Kidney (tissue), 13 donors: ENCODE measurements at regions not wholly inside any gene's neighbourhood (a gene's known extent, or its start where the extent isn't known, plus 50 kb on each side); places are given as distances from the start of the nearest gene placed in this dataset.
"Not testable (repeated sequence)": the region's sequence is repeated elsewhere in the genome, so short reads cannot be mapped to it uniquely, and the experiment has no call there.

Experiments used
- DNase-seq, 5 donors: peaks; one replicate each; pipeline ENCODE4 v3.0.0-alpha.2; 2013 to 2020
- FAIRE-seq: peaks from 2 replicates; lab custom pipeline; 2012; peaks lifted over from hg19 to GRCh38; lab: Jason Lieb, UNC
- H3K27ac ChIP-seq, 2 donors: one replicate each; pipeline ENCODE4 v1.7.0; 2013; ENCODE audit warnings: low read depth in 2 of 2, low read length in 2 of 2, inconsistent platforms in 1 of 2
- H3K27me3 ChIP-seq: one replicate; pipeline ENCODE4 v1.7.1; 2013; ENCODE audit warnings: low read length, inconsistent platforms; ENCODE audit not compliant: control insufficient read depth, insufficient read depth
- H3K36me3 ChIP-seq, 3 donors: one replicate each; pipeline versions ENCODE4 v1.7.0 to v1.7.1; 2013; ENCODE audit warnings: low read length in 3 of 3, control low read depth in 1 of 3, inconsistent platforms in 1 of 3; ENCODE audit not compliant: insufficient read depth in 3 of 3, control insufficient read depth in 2 of 3
- H3K4me1 ChIP-seq, 3 donors: one replicate each; pipeline versions ENCODE4 v1.7.0 to v1.7.1; 2013; ENCODE audit warnings: low read length in 3 of 3, inconsistent platforms in 1 of 3, low read depth in 1 of 3; ENCODE audit not compliant: control insufficient read depth in 2 of 3, insufficient read depth in 2 of 3
- H3K4me3 ChIP-seq, 3 donors: one replicate each; pipeline versions ENCODE4 v1.7.0 to v1.8.1; 2013; ENCODE audit warnings: low read length in 3 of 3, control low read depth in 1 of 3, inconsistent platforms in 1 of 3
- H3K9ac ChIP-seq, 3 donors: one replicate each; pipeline versions ENCODE4 v1.7.0 to v1.7.1; 2013; ENCODE audit warnings: low read length in 3 of 3, control low read depth in 1 of 3, inconsistent platforms in 1 of 3
- H3K9me3 ChIP-seq, 3 donors: one replicate each; pipeline versions ENCODE4 v1.7.0 to v1.7.1; 2013; ENCODE audit warnings: low read length in 3 of 3, control low read depth in 1 of 3, inconsistent platforms in 1 of 3; ENCODE audit not compliant: control insufficient read depth in 2 of 3, insufficient read depth in 1 of 3
- intact Hi-C: fragments of 100-400 bp; cut with DNase I; formaldehyde crosslinking; loops from one replicate; pipeline ENCODE4 v1.11.1; 2022
- TF ChIP-seq, protein P1 (sequence below): IDR thresholded peaks from 3 replicates; pipeline ENCODE4 v1.5.1; 2012; ENCODE audit warnings: mild to moderate bottlenecking, moderate library complexity, borderline replicate concordance; ENCODE audit not compliant: insufficient read depth; ENCODE audit errors: extremely low read depth
- donor health status: control.
- donor health status: control.
- donor health status: control.
- donor health status: control.
- donor health status: control.
- donor health status: DM: yes; HTN: yes; CAD: no.
- donor health status: Normal renal cell carcinoma (clear cell type).

DNA sequence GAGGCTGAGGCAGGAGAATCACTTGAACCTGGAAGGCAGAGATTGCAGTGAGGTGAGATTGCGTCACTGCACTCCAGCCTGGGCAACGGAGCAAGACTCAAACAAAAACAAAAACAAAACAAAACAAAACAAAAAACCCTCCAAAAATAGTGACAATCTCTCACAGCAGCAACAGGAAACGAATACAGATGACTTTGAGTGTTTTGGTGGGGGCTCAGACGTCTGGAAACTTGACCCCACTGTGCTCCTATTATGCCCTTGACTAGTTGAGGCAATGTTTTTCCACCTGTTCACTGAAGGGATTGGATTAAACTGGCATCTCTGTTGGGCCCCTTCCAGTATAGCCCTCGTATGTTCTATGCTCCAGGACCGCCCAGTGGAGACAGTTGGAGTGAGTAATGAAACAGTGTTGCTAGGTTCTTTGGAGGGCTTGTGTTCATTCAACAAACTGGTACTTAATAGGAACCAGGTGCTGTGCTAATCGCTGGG lies 167.0 kb downstream of the UTP18 start:
- Histone ChIP-seq H3K4me1 (no peaks in the 10 kb centered on the region), H3K9ac (no peak overlapping the region), H3K36me3 (no peaks in the 10 kb centered on the region), H3K27ac (no peak overlapping the region), H3K27me3 (no peaks in the 10 kb centered on the region), H3K4me3 (no peak overlapping the region), H3K9me3 (no peaks in the 10 kb centered on the region)
- DNase-seq = no peak
- TF ChIP-seq, protein P1, sequence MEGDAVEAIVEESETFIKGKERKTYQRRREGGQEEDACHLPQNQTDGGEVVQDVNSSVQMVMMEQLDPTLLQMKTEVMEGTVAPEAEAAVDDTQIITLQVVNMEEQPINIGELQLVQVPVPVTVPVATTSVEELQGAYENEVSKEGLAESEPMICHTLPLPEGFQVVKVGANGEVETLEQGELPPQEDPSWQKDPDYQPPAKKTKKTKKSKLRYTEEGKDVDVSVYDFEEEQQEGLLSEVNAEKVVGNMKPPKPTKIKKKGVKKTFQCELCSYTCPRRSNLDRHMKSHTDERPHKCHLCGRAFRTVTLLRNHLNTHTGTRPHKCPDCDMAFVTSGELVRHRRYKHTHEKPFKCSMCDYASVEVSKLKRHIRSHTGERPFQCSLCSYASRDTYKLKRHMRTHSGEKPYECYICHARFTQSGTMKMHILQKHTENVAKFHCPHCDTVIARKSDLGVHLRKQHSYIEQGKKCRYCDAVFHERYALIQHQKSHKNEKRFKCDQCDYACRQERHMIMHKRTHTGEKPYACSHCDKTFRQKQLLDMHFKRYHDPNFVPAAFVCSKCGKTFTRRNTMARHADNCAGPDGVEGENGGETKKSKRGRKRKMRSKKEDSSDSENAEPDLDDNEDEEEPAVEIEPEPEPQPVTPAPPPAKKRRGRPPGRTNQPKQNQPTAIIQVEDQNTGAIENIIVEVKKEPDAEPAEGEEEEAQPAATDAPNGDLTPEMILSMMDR = no peak
- no peak for FAIRE-seq
- intact Hi-C loops = no loop called here

DNA sequence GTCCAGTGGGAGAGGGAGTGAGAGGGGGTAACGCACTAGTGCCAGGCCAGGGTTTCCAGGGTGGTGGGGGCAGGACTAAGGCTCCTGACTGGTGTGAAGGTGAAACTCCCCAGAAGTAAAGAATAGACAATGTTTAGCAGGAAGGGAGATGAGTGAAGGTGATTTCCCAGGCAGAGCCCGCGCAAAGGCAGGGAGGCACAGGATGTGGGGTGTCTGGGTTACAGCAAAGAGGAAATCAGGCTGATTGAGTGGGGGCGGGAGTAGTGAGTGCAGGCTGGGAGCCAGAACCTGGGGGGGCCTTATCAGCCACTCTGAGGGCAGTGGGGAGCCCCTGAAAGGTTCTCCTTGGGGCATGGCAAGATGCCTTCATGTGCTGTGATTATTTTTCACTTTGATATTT lies 167.5 kb downstream of the UTP18 start:
- FAIRE-seq (no peak), DNase-seq (no peak)
- Histone ChIP-seq H3K27ac (no peak overlapping the region), H3K4me1 (no peaks in the 10 kb centered on the region), H3K36me3 (no peaks in the 10 kb centered on the region), H3K4me3 (no peak overlapping the region), H3K9ac (no peak overlapping the region), H3K9me3 (no peaks in the 10 kb centered on the region), H3K27me3 (no peaks in the 10 kb centered on the region)
- intact Hi-C loops = no loop called here
- TF ChIP-seq, protein P1 = no peak

DNA sequence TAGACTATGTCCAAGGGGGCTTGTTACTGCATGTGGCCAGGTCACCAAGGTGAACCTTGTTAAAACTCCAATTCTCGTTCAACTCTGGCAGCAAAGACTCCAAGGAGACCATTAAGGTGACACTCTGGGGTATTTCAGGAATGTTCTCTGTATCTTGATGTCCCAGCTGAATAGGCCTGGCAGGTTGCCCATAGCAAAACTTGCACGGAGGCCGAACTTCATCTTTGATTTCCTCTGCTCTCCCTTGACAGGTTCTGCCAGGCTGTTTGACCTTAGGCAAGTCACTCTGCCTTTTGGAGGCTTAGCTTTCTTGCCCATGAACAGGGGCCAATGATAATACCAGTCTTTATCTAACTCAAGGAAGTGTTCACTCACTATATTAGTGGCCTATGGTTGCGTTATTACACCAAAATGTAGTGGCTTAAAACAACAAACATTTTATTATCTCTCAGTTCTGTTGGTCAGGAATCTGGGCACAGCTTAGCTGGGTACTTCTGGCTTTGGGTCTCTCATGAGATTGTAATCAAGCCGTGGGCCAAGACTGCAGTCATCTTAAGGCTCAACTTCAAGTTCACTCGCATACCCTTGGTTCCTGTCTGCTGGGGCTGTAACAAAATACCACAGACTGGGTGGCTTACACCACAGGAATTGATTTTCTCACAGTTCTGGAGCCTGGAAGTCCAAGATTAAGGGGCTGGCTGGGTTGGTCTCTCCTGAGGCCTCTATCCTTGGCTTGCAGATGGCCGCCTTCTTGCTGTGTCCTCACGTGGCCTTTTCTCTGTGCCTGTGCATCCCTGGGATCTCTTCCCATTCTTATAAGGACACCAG lies 168.5 kb downstream of the UTP18 start:
- Histone ChIP-seq H3K27me3 (no peaks in the 10 kb centered on the region), H3K27ac (no peak overlapping the region), H3K4me1 (no peaks in the 10 kb centered on the region), H3K4me3 (no peak overlapping the region), H3K9ac (no peak overlapping the region), H3K36me3 (no peaks in the 10 kb centered on the region), H3K9me3 (no peaks in the 10 kb centered on the region)
- DNase-seq (peak in 1 of 5 donors; percentile 5), FAIRE-seq (no peak)
- TF ChIP-seq, protein P1 = no peak
- intact Hi-C loops = no loop called here

DNA sequence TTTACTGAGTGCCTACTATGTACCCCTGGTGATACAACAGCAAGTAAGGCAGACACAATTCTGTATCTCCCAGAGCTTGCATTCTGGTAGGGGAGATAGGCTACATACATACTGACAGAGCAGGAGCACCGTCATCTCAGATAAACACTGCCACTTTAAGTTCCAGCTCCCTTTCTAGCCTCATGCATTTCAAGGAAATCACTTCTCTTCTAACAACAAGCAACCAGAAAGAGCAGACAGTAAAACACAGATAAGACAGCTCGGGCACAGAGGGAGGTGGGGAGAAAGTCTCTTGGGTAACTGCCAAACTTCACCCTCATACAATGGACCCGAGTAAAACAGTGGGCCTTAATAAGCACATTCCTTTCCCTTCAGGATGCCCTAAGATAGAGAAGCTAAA lies 169.6 kb downstream of the UTP18 start:
- FAIRE-seq, H3K4me1 ChIP-seq, H3K27me3 ChIP-seq, intact Hi-C loops, H3K4me3 ChIP-seq, H3K27ac ChIP-seq, H3K9me3 ChIP-seq, H3K36me3 ChIP-seq, H3K9ac ChIP-seq, DNase-seq: not testable (repeated sequence)
